Esophagus muscularis mucosa (tissue), 4 donors: ENCODE measurements at regions not wholly inside any gene's neighbourhood (a gene's known extent, or its start where the extent isn't known, plus 50 kb on each side); places are given as distances from the start of the nearest gene placed in this dataset.

Experiments
- DNase-seq: peaks from one replicate; pipeline ENCODE4 v3.0.0-alpha.2; 2017; ENCODE audit errors: extremely low spot score
- H3K27ac ChIP-seq, 4 donors: fragments of 200-600 bp; sonication (generic); replicated peaks in 1 of 4; 1 replicate in 3 of 4; 2 replicates in 1 of 4; pipeline ENCODE4 v1.5.1; 2016 to 2019; ENCODE audit warnings: mild to moderate bottlenecking in 1 of 4
- H3K27me3 ChIP-seq, 4 donors: fragments of 200-600 bp; sonication (generic); one replicate each; pipeline versions ENCODE4 v1.5.1 to v1.6.0; 2016 to 2019
- H3K36me3 ChIP-seq, 4 donors: fragments of 200-600 bp; sonication (generic); one replicate each; pipeline ENCODE4 v1.5.1; 2016 to 2019
- H3K4me1 ChIP-seq, 4 donors: fragments of 200-600 bp; sonication (generic); one replicate each; pipeline ENCODE4 v1.5.1; 2016 to 2019
- H3K4me3 ChIP-seq, 4 donors: fragments of 200-600 bp; sonication (generic); 1 replicate in 2 of 4; 2 replicates in 2 of 4; pipeline ENCODE4 v1.5.1; 2016 to 2019; ENCODE audit warnings: mild to moderate bottlenecking in 4 of 4, moderate library complexity in 1 of 4
- H3K9me3 ChIP-seq, 4 donors: fragments of 200-600 bp; sonication (generic); 1 replicate in 3 of 4; 2 replicates in 1 of 4; pipeline ENCODE4 v1.5.1; 2016 to 2019
- EP300 ChIP-seq: sonication (generic); formaldehyde crosslinking; IDR thresholded peaks from one replicate; pipeline ENCODE4 v1.6.1; 2017; ENCODE audit warnings: antibody characterized with exemption
- POLR2A ChIP-seq: fragments of 450-650 bp; IDR thresholded peaks from one replicate; pipeline ENCODE4 v1.6.1; 2017; ENCODE audit warnings: antibody characterized with exemption, moderate library complexity, mild to moderate bottlenecking, low read depth
- POLR2AphosphoS5 ChIP-seq, 2 donors: sonication (generic); formaldehyde crosslinking; IDR thresholded peaks; one replicate each; pipeline ENCODE4 v1.6.1; 2017; ENCODE audit warnings: antibody characterized with exemption in 2 of 2
- WGBS: methylation state at CpG from one replicate; pipeline ENCODE4 v1.1.5; 2018; 5-methylcytosine and 5-hydroxymethylcytosine counted together
- intact Hi-C: fragments of 100-400 bp; cut with DNase I; formaldehyde crosslinking; loops from one replicate; pipeline ENCODE4 v1.15.1; 2023
- TF ChIP-seq, protein P1 (sequence below), 3 experiments: fragments of 200-600 bp in 2 of 3; fragments of 450-650 bp in 1 of 3; sonication (generic) in 2 of 3; IDR thresholded peaks; one replicate each; pipeline ENCODE4 v1.5.1; 2017 to 2019; ENCODE audit warnings: antibody characterized with exemption in 3 of 3, mild to moderate bottlenecking in 2 of 3, moderate library complexity in 1 of 3

- no peak overlapping the region for H3K4me3 ChIP-seq
- no peak for DNase-seq
- WGBS = 65% methylated on average over 7 of the region's 8 CpGs
- TF ChIP-seq, protein P1, sequence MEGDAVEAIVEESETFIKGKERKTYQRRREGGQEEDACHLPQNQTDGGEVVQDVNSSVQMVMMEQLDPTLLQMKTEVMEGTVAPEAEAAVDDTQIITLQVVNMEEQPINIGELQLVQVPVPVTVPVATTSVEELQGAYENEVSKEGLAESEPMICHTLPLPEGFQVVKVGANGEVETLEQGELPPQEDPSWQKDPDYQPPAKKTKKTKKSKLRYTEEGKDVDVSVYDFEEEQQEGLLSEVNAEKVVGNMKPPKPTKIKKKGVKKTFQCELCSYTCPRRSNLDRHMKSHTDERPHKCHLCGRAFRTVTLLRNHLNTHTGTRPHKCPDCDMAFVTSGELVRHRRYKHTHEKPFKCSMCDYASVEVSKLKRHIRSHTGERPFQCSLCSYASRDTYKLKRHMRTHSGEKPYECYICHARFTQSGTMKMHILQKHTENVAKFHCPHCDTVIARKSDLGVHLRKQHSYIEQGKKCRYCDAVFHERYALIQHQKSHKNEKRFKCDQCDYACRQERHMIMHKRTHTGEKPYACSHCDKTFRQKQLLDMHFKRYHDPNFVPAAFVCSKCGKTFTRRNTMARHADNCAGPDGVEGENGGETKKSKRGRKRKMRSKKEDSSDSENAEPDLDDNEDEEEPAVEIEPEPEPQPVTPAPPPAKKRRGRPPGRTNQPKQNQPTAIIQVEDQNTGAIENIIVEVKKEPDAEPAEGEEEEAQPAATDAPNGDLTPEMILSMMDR (IDR thresholded peaks at IDR 0.05) = no peak
- H3K27me3 ChIP-seq = no peaks in the 10 kb centered on the region
- no peaks in the 10 kb centered on the region for H3K9me3 ChIP-seq
- no peak overlapping the region for H3K27ac ChIP-seq
- no peaks in the 10 kb centered on the region for H3K36me3 ChIP-seq
- no peaks in the 10 kb centered on the region for H3K4me1 ChIP-seq
- intact Hi-C loops = no loop called here
Measured at GRCh38 chr18:49682173-49682802, 120.4 kb downstream of the LIPG start.

DNA sequence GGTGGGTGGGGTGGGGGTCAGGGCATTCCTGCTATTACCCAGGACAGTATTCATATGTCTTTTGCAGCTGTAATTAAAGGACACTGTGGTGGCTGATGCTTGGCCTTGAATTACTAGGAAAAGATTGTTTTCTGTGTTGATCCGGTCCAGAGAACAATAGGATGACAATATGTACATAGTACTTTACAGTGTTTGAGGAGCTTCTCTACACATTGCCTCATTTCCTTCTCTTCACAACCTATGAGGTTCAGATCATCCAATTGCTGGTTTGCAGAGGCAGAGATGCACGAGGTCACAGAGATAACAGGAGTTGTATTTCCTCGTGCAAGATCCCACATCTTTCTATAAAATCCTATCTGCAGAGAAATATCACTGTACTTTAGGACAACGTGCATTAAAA is 119.5 kb downstream of the LIPG start:
- TF ChIP-seq, protein P1 (IDR thresholded peaks at IDR 0.05) = no peak
- TF ChIP-seq EP300 (no peak), POLR2AphosphoS5 (IDR thresholded peaks at IDR 0.05) (no peak)
- H3K36me3 ChIP-seq = no peaks in the 10 kb centered on the region
- no peaks in the 10 kb centered on the region for H3K4me1 ChIP-seq
- WGBS = 85% methylated on average over 4 of the region's 4 CpGs
- no peak overlapping the region for H3K4me3 ChIP-seq
- no peaks in the 10 kb centered on the region for H3K27me3 ChIP-seq
- no peak for DNase-seq
- H3K9me3 ChIP-seq = no peaks in the 10 kb centered on the region
- intact Hi-C loops = no loop called here
- H3K27ac ChIP-seq = no peak overlapping the region

DNA sequence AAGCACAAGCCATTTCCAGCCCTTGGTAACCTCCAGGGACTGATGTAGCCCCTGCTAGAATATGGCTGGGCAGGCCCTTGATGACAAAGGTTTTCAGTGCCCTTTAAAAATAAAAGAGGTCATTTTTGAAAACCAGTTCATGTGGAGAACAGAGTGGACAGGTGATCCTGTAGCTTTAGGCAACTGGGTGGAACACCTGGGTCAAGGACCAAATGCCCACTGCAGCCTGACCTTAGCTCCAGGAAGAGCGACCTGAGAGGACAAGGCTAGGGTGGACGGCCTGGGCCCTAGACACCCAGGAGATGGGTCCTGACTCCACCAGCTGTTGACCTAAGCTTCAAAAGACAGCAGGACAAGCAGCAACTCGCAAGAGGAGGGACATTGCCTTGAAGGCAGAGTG is 116.6 kb downstream of the LIPG start:
- 88% methylated on average over 3 of the region's 3 CpGs for WGBS
- DNase-seq = no peak
- Histone ChIP-seq H3K4me3 (no peak overlapping the region), H3K9me3 (no peaks in the 10 kb centered on the region), H3K27me3 (peaks cover 0 to 3% (median 0%) of the 10 kb centered on the region in 4 donors), H3K27ac (no peak overlapping the region), H3K4me1 (no peaks in the 10 kb centered on the region), H3K36me3 (no peaks in the 10 kb centered on the region)
- TF ChIP-seq EP300 = no peak
- no peak for TF ChIP-seq POLR2A
- TF ChIP-seq, protein P1 (IDR thresholded peaks at IDR 0.05) = no peak
- TF ChIP-seq POLR2AphosphoS5 (IDR thresholded peaks at IDR 0.05) = no peak
- intact Hi-C loops = no loop called here

- TF ChIP-seq, protein P1 (IDR thresholded peaks at IDR 0.05) = no peak
- TF ChIP-seq POLR2A (no peak), EP300 (no peak), POLR2AphosphoS5 (IDR thresholded peaks at IDR 0.05) (no peak)
- WGBS = 78% methylated on average over 10 of the region's 10 CpGs
- intact Hi-C loops = no loop called here
- no peak overlapping the region for H3K27ac ChIP-seq
- no peaks in the 10 kb centered on the region for H3K9me3 ChIP-seq
- H3K36me3 ChIP-seq = no peaks in the 10 kb centered on the region
- H3K27me3 ChIP-seq = peaks cover 0 to 3% (median 0%) of the 10 kb centered on the region in 4 donors
- H3K4me1 ChIP-seq = no peaks in the 10 kb centered on the region
- DNase-seq = no peak
- H3K4me3 ChIP-seq = no peak overlapping the region
Measured at GRCh38 chr18:49677762-49678413, 116.0 kb downstream of the LIPG start.

GRCh38 chr18:49677081-49677480 is 115.2 kb downstream of the LIPG start:
- 80% methylated on average over 4 of the region's 4 CpGs for WGBS
- Histone ChIP-seq H3K27ac (no peak overlapping the region), H3K4me3 (no peak overlapping the region), H3K27me3 (peaks cover 0 to 3% (median 0%) of the 10 kb centered on the region in 4 donors), H3K4me1 (no peaks in the 10 kb centered on the region), H3K36me3 (no peaks in the 10 kb centered on the region), H3K9me3 (no peaks in the 10 kb centered on the region)
- no peak for DNase-seq
- TF ChIP-seq, protein P1 (IDR thresholded peaks at IDR 0.05) = no peak
- TF ChIP-seq EP300 (no peak), POLR2AphosphoS5 (IDR thresholded peaks at IDR 0.05) (no peak), POLR2A (no peak)
- intact Hi-C loops = no loop called here
